ENCODE measurements at regions not wholly inside any gene's neighbourhood (a gene's known extent, or its start where the extent isn't known, plus 50 kb on each side); places are given as distances from the start of the nearest gene placed in this dataset.

GRCh38 chr5:106163233-106163632 is 1507.5 kb downstream of the EFNA5 start:
- TF ChIP-seq EZH2 (IDR thresholded peaks at IDR 0.05; ENCODE audit: insufficient read depth, low read length): no peak
- no peak for TF ChIP-seq CTCF (IDR thresholded peaks at IDR 0.05; ENCODE audit: insufficient read depth, low read depth, low read length)
- no peak overlapping the region for H3K9ac ChIP-seq (ENCODE audit: low read length)
- no peak overlapping the region for H3K27ac ChIP-seq (ENCODE audit: low read depth, low read length)
- Mint-ChIP-seq H3K4me1 (ENCODE audit: low read depth, unreplicated experiment) (no peaks in the 10 kb centered on the region), H3K36me3 (ENCODE audit: low read depth, unreplicated experiment) (no peaks in the 10 kb centered on the region), H3K27me3 (ENCODE audit: low read depth, unreplicated experiment) (no peaks in the 10 kb centered on the region), H3K4me3 (ENCODE audit: unreplicated experiment) (no peak overlapping the region), H3K9me3 (ENCODE audit: unreplicated experiment) (no peaks in the 10 kb centered on the region), H3K27ac (ENCODE audit: unreplicated experiment) (no peak overlapping the region)
- no peak overlapping the region for H3K4me2 ChIP-seq (ENCODE audit: low read length)
- H3K79me2 ChIP-seq (ENCODE audit: insufficient read depth, low read length): no peaks in the 10 kb centered on the region
- H3K4me3 ChIP-seq (ENCODE audit: insufficient read depth, low read depth, low read length): no peak overlapping the region
- no peaks in the 10 kb centered on the region for H3K36me3 ChIP-seq (ENCODE audit: insufficient read depth, low read length)
- H2AFZ ChIP-seq (ENCODE audit: low read depth, low read length): no peak overlapping the region
- no peaks in the 10 kb centered on the region for H3K27me3 ChIP-seq (ENCODE audit: insufficient read depth, low read length)
- no peak for DNase-seq (ENCODE audit: low read depth)
- no peaks in the 10 kb centered on the region for H3K9me3 ChIP-seq (ENCODE audit: insufficient read depth, low read depth, low read length)
- no peak for FAIRE-seq
- H3K4me1 ChIP-seq (ENCODE audit: insufficient read depth, low read length): no peaks in the 10 kb centered on the region
- H4K20me1 ChIP-seq (ENCODE audit: insufficient read depth, low read length): no peaks in the 10 kb centered on the region

GRCh38 chr5:106159616-106160015 is 1511.1 kb downstream of the EFNA5 start:
- no peak for FAIRE-seq
- H3K9me3 Mint-ChIP-seq (ENCODE audit: unreplicated experiment): peaks cover 4% of the 10 kb centered on the region

More at GRCh38 chr5:106159616-106160015, 1511.1 kb downstream of the EFNA5 start:
- Histone ChIP-seq H3K4me2 (ENCODE audit: low read length) (no peak overlapping the region), H3K4me1 (ENCODE audit: insufficient read depth, low read length) (no peaks in the 10 kb centered on the region), H3K27me3 (ENCODE audit: insufficient read depth, low read length) (no peaks in the 10 kb centered on the region), H4K20me1 (ENCODE audit: insufficient read depth, low read length) (no peaks in the 10 kb centered on the region), H3K36me3 (ENCODE audit: insufficient read depth, low read length) (no peaks in the 10 kb centered on the region), H2AFZ (ENCODE audit: low read depth, low read length) (no peak overlapping the region), H3K4me3 (ENCODE audit: insufficient read depth, low read depth, low read length) (no peak overlapping the region), H3K9me3 (ENCODE audit: insufficient read depth, low read depth, low read length) (no peaks in the 10 kb centered on the region), H3K27ac (ENCODE audit: low read depth, low read length) (no peak overlapping the region), H3K9ac (ENCODE audit: low read length) (no peak overlapping the region), H3K79me2 (ENCODE audit: insufficient read depth, low read length) (no peaks in the 10 kb centered on the region)
- Mint-ChIP-seq H3K4me3 (ENCODE audit: unreplicated experiment) (no peak overlapping the region), H3K4me1 (ENCODE audit: low read depth, unreplicated experiment) (no peaks in the 10 kb centered on the region), H3K27ac (ENCODE audit: unreplicated experiment) (no peak overlapping the region), H3K36me3 (ENCODE audit: low read depth, unreplicated experiment) (no peaks in the 10 kb centered on the region), H3K27me3 (ENCODE audit: low read depth, unreplicated experiment) (no peaks in the 10 kb centered on the region)
- TF ChIP-seq CTCF (IDR thresholded peaks at IDR 0.05; ENCODE audit: insufficient read depth, low read depth, low read length) (no peak), EZH2 (IDR thresholded peaks at IDR 0.05; ENCODE audit: insufficient read depth, low read length) (no peak)
- DNase-seq (ENCODE audit: low read depth): no peak

Data from astrocyte (in vitro differentiated cells and primary cell).